C4-2B (cell line): ENCODE measurements at regions not wholly inside any gene's neighbourhood (a gene's known extent, or its start where the extent isn't known, plus 50 kb on each side); places are given as distances from the start of the nearest gene placed in this dataset.

Source experiments
- CTCF ChIP-seq: fragments of 450-650 bp; conservative IDR thresholded peaks from 2 replicates; pipeline ENCODE4 v1.5.1; 2017; ENCODE audit warnings: mild to moderate bottlenecking
- ZFX ChIP-seq: fragments of 450-650 bp; IDR thresholded peaks from 2 replicates; pipeline ENCODE4 v1.6.1; 2017

- no peak for TF ChIP-seq CTCF
- no peak for TF ChIP-seq ZFX
These were observed 272.4 kb upstream of the VCX start for GRCh38 chrX:7570432-7571029.
